ENCODE measurements at regions not wholly inside any gene's neighbourhood (a gene's known extent, or its start where the extent isn't known, plus 50 kb on each side); places are given as distances from the start of the nearest gene placed in this dataset.

DNA sequence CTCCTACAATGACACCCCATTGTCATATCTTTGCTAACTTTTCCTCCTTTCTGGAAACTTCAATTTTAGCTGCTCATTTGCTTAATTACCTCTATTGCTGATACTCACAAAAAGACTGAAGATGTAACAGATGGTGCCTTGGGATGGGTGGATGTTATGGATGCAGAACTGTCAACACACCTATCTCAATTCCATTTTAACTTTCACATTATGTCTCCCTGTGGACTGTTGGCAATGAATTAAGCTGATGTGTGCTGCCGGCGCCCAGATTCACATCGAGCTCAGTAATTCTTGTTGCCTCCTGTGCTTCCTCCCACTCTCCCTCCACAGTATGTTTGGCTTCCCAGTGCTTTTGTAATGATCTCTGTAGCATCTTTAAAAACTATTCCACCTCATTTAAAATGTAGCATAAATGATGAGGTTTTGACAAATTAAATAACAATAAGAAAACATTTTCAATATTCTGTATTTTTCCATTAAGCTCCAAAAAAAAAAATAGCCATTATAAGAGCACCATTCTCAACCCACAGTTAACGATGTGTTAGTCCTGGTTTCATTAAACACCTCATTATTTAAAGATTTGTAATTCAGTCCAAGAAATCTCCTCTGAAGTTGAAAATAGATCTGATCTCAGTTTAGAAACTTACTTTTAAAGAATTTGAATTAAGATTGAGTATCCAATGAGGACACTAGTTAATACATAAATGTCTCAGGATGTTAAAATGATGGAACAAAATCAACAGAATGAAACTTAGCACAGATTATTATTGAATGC is 99.9 kb upstream of the FAM216B start:
- no peak for TF ChIP-seq POLR2A (IDR thresholded peaks at IDR 0.05)
- TF ChIP-seq, protein P1, sequence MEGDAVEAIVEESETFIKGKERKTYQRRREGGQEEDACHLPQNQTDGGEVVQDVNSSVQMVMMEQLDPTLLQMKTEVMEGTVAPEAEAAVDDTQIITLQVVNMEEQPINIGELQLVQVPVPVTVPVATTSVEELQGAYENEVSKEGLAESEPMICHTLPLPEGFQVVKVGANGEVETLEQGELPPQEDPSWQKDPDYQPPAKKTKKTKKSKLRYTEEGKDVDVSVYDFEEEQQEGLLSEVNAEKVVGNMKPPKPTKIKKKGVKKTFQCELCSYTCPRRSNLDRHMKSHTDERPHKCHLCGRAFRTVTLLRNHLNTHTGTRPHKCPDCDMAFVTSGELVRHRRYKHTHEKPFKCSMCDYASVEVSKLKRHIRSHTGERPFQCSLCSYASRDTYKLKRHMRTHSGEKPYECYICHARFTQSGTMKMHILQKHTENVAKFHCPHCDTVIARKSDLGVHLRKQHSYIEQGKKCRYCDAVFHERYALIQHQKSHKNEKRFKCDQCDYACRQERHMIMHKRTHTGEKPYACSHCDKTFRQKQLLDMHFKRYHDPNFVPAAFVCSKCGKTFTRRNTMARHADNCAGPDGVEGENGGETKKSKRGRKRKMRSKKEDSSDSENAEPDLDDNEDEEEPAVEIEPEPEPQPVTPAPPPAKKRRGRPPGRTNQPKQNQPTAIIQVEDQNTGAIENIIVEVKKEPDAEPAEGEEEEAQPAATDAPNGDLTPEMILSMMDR (IDR thresholded peaks at IDR 0.05), result no peak

Data from lower leg skin (tissue), 3 donors.